IPS-18a (cell line): ENCODE measurements at regions not wholly inside any gene's neighbourhood (a gene's known extent, or its start where the extent isn't known, plus 50 kb on each side); places are given as distances from the start of the nearest gene placed in this dataset.

ENCODE experiments used
- H3K27ac ChIP-seq: one replicate; pipeline ENCODE4 v1.5.1; 2013; ENCODE audit warnings: low read length
- H3K27me3 ChIP-seq: one replicate; pipeline ENCODE4 v1.6.1; 2013; ENCODE audit warnings: mild to moderate bottlenecking, low read length; ENCODE audit not compliant: control insufficient read depth, insufficient read depth
- H3K36me3 ChIP-seq: one replicate; pipeline ENCODE4 v1.6.1; 2013; ENCODE audit warnings: low read depth, low read length; ENCODE audit not compliant: control insufficient read depth
- H3K4me1 ChIP-seq: one replicate; pipeline ENCODE4 v1.6.1; 2013; ENCODE audit warnings: low read depth, low read length; ENCODE audit not compliant: control insufficient read depth
- H3K4me3 ChIP-seq: one replicate; pipeline ENCODE4 v1.5.1; 2013; ENCODE audit warnings: low read length
- H3K9ac ChIP-seq: one replicate; pipeline ENCODE4 v1.6.1; 2013; ENCODE audit warnings: mild to moderate bottlenecking, low read length, moderate library complexity
- H3K9me3 ChIP-seq: one replicate; pipeline ENCODE4 v1.6.1; 2013; ENCODE audit warnings: low read depth, low read length; ENCODE audit not compliant: control insufficient read depth

- H3K4me1 ChIP-seq: peaks cover 10% of the 10 kb centered on the region
- no peaks in the 10 kb centered on the region for H3K36me3 ChIP-seq
- H3K27ac ChIP-seq: no peak overlapping the region
- no peaks in the 10 kb centered on the region for H3K27me3 ChIP-seq
- no peak overlapping the region for H3K9ac ChIP-seq
- H3K4me3 ChIP-seq: no peak overlapping the region
- H3K9me3 ChIP-seq: no peaks in the 10 kb centered on the region
Observed at GRCh38 chr16:17843905-17844304, 373.1 kb upstream of the XYLT1 start.

GRCh38 chr16:17839907-17840306 is 369.1 kb upstream of the XYLT1 start:
- H3K27me3 ChIP-seq: no peaks in the 10 kb centered on the region
- no peak overlapping the region for H3K27ac ChIP-seq
- no peaks in the 10 kb centered on the region for H3K36me3 ChIP-seq
- H3K4me3 ChIP-seq: no peak overlapping the region
- no peaks in the 10 kb centered on the region for H3K9me3 ChIP-seq
- no peak overlapping the region for H3K9ac ChIP-seq
- peaks cover 30% of the 10 kb centered on the region for H3K4me1 ChIP-seq

GRCh38 chr16:17839272-17839671 is 368.5 kb upstream of the XYLT1 start:
- H3K9me3 ChIP-seq: no peaks in the 10 kb centered on the region
- H3K36me3 ChIP-seq: no peaks in the 10 kb centered on the region
- no peak overlapping the region for H3K9ac ChIP-seq
- H3K4me3 ChIP-seq: no peak overlapping the region
- no peak overlapping the region for H3K27ac ChIP-seq
- peaks cover 30% of the 10 kb centered on the region for H3K4me1 ChIP-seq
- H3K27me3 ChIP-seq: no peaks in the 10 kb centered on the region

- Histone ChIP-seq H3K36me3 (no peaks in the 10 kb centered on the region), H3K4me1 (peaks cover 30% of the 10 kb centered on the region), H3K27ac (peak overlapping the region; percentile 26), H3K4me3 (no peak overlapping the region), H3K9ac (no peak overlapping the region), H3K27me3 (no peaks in the 10 kb centered on the region), H3K9me3 (no peaks in the 10 kb centered on the region)
Observed at GRCh38 chr16:17836868-17837602, 366.3 kb upstream of the XYLT1 start.

- Histone ChIP-seq H3K27me3 (no peaks in the 10 kb centered on the region), H3K27ac (no peak overlapping the region), H3K36me3 (no peaks in the 10 kb centered on the region)
Observed at GRCh38 chr16:17835118-17835876, 364.5 kb upstream of the XYLT1 start.

GRCh38 chr16:17832738-17833137 is 362.0 kb upstream of the XYLT1 start:
- Histone ChIP-seq H3K4me1 (peaks cover 19% of the 10 kb centered on the region), H3K4me3 (no peak overlapping the region), H3K36me3 (no peaks in the 10 kb centered on the region), H3K9ac (no peak overlapping the region), H3K9me3 (no peaks in the 10 kb centered on the region), H3K27ac (no peak overlapping the region), H3K27me3 (no peaks in the 10 kb centered on the region)

More at GRCh38 chr16:17835118-17835876, 364.5 kb upstream of the XYLT1 start:
- Histone ChIP-seq H3K4me3 (no peak overlapping the region), H3K4me1 (peaks cover 25% of the 10 kb centered on the region), H3K9ac (no peak overlapping the region), H3K9me3 (no peaks in the 10 kb centered on the region)

- no peak overlapping the region for H3K9ac ChIP-seq
- H3K27ac ChIP-seq: no peak overlapping the region
- H3K4me3 ChIP-seq: no peak overlapping the region
- no peaks in the 10 kb centered on the region for H3K9me3 ChIP-seq
- no peaks in the 10 kb centered on the region for H3K36me3 ChIP-seq
- H3K4me1 ChIP-seq: peaks cover 12% of the 10 kb centered on the region
- no peaks in the 10 kb centered on the region for H3K27me3 ChIP-seq
Observed at GRCh38 chr16:17831330-17831729, 360.6 kb upstream of the XYLT1 start.

- no peak overlapping the region for H3K4me3 ChIP-seq
- H3K36me3 ChIP-seq: no peaks in the 10 kb centered on the region
- H3K9me3 ChIP-seq: no peaks in the 10 kb centered on the region
- no peaks in the 10 kb centered on the region for H3K27me3 ChIP-seq
- no peak overlapping the region for H3K27ac ChIP-seq
- H3K9ac ChIP-seq: no peak overlapping the region
- peaks cover 6% of the 10 kb centered on the region for H3K4me1 ChIP-seq
Observed at GRCh38 chr16:17830651-17831050, 359.9 kb upstream of the XYLT1 start.

GRCh38 chr16:17829811-17830210 is 359.1 kb upstream of the XYLT1 start:
- Histone ChIP-seq H3K4me3 (no peak overlapping the region), H3K36me3 (no peaks in the 10 kb centered on the region), H3K4me1 (peaks cover 5% of the 10 kb centered on the region), H3K9me3 (no peaks in the 10 kb centered on the region), H3K9ac (no peak overlapping the region), H3K27me3 (no peaks in the 10 kb centered on the region), H3K27ac (no peak overlapping the region)

- Histone ChIP-seq H3K9ac (no peak overlapping the region), H3K4me3 (no peak overlapping the region), H3K27me3 (no peaks in the 10 kb centered on the region), H3K9me3 (no peaks in the 10 kb centered on the region), H3K36me3 (no peaks in the 10 kb centered on the region), H3K27ac (no peak overlapping the region), H3K4me1 (peaks cover 5% of the 10 kb centered on the region)
Observed at GRCh38 chr16:17828012-17828411, 357.3 kb upstream of the XYLT1 start.

- Histone ChIP-seq H3K27ac (no peak overlapping the region), H3K9me3 (no peaks in the 10 kb centered on the region), H3K27me3 (no peaks in the 10 kb centered on the region), H3K36me3 (no peaks in the 10 kb centered on the region), H3K9ac (no peak overlapping the region), H3K4me3 (no peak overlapping the region), H3K4me1 (peaks cover 5% of the 10 kb centered on the region)
Observed at GRCh38 chr16:17827313-17827712, 356.6 kb upstream of the XYLT1 start.

- H3K36me3 ChIP-seq: no peaks in the 10 kb centered on the region
- H3K4me3 ChIP-seq: no peak overlapping the region
- H3K27ac ChIP-seq: no peak overlapping the region
- no peak overlapping the region for H3K9ac ChIP-seq
- H3K27me3 ChIP-seq: no peaks in the 10 kb centered on the region
- peaks cover 8% of the 10 kb centered on the region for H3K4me1 ChIP-seq
- peaks cover 7% of the 10 kb centered on the region for H3K9me3 ChIP-seq
Observed at GRCh38 chr16:17817943-17818342, 347.2 kb upstream of the XYLT1 start.
